SW 1271 (cell line): ENCODE measurements at regions not wholly inside any gene's neighbourhood (a gene's known extent, or its start where the extent isn't known, plus 50 kb on each side); places are given as distances from the start of the nearest gene placed in this dataset.

Experiments
- DNase-seq, 2 experiments: peaks; one replicate each; lab custom pipeline; 2025; lab: John Stamatoyannopoulos, UW

DNA sequence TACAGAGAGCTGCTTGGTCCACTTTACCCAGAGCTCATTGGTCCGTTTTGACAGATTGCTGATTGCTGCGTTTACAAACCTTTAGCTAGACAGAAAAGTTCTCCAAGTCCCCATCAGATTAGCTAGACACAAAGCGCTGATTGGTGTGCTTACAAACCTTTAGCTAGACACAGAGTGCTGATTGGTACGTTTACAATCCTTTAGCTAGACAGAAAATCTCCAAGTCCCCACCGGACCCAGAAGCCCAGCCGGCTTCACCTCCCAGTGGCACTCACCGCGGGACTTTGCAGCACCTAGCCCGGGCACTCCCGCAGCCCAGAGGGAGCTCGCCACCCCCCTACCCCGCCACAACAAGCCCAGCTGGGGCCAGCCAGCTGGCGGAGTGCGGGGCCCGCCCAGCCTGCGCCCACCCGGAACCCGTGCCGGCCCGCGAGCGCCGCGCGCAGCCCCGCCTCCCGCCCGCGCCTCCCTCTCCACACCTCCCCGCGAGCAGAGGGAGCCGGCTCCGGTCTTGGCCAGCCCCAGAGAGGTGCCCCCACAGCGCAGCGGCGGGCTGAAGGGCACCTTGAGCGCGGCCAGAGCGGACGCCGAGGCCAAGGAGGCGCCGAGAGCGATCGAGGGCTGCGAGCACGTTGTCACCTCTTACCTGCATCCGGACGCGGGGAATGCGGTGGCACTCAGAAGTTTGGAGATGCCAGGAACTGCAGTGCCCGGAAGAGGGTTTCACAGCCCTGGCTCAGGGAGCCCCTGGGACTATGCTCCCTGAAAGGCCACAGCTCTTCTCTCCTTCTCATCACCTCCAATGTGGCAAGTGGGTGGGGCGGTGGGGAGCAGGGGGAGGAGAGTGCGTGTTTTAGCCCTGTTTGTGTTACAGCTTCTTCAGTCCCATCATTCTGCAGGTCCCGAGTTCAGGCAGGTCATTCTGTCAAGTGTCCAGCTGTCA is 1504.5 kb downstream of the CDH11 start:
- no peak for DNase-seq

DNA sequence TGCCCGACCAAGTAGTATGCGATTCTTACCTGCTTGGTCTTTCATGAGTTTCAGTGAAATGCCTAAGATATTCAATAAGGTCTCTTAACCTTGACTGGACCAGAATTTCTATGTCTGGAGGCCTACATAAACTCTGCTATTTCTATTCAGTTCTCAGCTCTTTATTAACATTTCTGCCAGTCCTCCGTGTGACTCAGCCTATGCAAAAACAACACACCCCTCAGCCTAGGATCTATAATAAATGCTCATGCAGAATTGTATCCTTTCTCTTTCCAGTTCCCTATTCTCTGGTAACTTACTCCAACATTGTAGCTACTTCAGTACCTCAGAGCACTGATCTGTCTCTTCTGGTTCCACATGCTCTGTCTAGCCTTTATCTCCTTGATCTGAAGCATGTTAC is 1507.4 kb downstream of the CDH11 start:
- no peak for DNase-seq

DNA sequence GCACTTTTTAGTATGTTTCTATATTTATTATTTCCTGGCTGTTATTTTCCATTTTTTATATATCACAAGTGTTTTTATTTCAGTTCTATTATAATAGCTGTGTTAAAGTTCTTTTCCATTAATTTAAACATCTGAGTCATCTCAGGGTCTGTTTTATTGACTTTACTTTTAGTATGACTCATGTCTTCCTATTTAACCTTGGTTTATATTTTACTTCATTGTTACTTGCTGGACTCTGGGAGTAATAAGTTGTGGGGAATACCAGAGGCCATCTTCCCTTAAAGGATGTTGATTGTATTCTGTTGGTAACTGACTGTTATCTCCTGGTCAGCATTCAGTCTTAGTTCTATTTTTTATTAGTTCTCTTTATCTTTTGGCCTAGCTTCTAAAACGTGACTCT is 1508.2 kb downstream of the CDH11 start:
- no peak for DNase-seq

DNA sequence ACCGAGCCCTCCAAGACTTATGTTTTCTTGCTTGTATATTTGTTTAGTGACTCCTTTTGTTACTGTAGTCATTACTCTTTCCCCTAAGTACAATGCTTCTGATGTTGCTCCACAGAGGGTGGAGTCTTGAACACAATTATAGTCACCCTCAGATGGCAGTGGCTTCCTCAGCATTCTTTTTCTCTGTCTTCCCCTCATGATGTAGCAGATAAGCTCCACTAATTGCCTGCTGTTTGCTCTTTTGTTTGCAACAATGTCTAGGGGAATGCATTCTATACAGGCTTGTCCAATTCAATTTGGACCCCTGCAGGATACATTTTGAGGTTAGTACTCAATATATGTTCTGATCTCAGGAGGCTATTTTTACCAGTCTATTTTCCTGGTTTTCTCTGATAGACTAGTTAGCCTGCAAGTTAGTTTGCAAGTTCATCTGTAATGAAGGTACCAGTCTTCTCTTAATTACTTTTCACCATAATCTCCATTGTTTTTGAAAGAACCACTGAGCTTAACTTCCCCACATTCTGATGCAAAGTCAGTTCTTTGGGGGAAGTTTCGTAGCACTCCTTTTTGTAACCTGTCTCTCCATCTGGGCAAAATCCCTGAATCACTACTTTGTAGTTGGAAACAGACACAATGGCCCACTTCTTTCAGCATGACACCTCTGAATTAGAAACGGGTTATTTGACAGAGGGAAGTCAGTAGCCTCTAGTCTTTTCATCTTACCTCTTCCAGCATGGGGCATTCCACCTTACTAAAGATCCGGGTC is 1509.2 kb downstream of the CDH11 start:
- no peak for DNase-seq

DNA sequence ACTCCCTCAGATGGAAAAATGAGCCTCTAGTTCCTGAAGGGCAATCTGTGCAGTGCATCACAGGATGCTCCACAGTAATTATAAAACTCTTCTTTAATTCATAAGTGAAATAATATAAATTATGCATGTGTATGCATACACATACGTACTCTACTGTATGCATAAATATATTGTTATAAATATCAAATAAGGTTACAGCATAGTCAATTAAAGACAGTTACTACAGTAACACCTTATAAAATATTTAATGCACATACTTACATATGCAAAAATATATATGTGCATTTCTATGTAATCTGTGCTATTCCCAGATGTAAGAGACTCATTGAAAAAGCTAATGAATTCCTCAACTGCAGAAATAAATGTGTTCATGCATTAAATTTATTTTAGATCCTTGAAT is 1515.1 kb downstream of the CDH11 start:
- no peak for DNase-seq

DNA sequence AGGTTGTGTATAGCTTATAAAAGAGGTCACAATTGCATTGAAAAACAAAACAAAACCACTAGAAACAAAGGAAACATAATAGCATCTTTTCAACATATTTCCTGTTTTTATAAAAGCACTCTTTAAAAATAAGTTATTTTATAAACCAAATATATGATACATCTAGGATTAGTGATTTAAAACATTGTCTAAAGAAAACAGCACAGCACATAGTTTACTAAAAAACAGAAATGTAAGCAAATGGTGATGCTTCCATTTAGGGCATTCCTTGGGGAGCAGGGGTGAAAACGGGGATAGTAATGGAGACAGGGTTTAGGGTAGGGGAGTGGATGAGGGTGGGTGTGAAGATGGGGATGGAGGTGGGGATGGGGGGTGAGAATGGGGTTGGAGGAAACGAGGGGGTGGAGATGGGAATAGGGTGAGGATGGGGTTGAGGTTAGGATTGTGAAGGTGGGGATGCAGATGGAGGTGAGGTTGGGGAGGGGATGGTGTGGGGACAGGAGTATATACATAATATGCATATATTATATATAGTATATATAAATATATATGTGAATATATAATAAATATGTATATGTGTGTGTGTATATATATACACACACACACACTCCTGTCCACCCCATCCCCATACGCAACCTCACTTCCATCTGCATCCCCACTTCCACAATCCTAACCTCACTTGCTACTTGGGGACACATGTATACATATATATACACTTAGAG is 1519.5 kb downstream of the CDH11 start:
- no peak for DNase-seq

DNA sequence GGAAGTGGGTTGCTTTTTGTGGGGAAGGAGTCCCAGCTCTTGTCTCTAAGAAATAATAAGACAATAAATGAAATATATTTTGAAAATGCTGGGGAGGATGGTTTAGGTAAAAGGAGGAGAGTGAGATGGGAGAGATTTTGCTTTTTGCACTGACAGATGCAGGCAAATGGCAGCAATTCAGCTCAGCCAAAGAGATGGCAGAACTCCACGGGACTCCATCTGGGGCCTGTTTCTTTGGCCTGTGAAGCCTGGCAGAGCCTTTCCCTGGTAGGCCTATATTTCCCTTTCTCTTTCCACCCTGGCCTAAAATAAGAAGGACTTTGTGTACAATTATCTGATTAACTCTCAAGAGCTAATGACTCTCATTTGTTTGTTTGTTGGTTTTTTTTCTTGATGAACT is 1525.1 kb downstream of the CDH11 start:
- no peak for DNase-seq

DNA sequence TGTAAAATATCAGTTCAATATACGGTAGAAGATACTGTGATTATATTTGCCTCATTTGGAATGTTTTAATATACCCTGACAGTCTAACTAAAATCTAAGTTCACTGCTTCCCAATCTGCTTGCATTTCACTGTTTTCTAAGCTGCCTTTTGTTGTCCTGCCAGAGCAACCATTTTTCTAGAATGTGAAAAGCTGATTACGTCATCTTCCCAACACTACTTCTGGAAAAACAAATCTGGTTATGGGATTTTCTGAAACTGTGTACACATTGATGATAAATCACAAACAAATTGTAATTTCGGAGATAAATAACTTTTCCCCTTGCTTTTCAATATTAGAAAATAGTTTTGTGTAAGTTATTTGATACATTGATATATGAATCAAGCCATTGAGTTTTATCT is 1529.0 kb downstream of the CDH11 start:
- no peak for DNase-seq

DNA sequence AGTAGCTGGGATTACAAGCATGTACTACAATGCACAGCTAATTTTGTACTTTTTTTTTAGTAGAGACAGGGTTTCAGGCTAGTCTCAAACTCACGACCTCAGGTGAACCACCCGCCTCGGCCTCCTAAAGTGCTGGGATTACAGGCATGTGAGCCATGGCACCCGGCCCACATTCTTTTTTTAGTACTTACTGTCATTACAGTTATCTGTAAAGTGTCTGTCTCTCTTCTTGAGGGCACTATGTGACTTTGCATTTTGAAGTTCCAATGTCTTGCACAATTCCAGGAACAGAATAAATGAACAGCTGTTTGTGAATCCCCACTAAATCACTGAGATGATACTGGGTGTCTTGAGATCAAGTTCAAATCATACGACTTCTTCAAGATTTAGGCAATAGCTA is 1540.3 kb downstream of the CDH11 start:
- DNase-seq, result no peak

DNA sequence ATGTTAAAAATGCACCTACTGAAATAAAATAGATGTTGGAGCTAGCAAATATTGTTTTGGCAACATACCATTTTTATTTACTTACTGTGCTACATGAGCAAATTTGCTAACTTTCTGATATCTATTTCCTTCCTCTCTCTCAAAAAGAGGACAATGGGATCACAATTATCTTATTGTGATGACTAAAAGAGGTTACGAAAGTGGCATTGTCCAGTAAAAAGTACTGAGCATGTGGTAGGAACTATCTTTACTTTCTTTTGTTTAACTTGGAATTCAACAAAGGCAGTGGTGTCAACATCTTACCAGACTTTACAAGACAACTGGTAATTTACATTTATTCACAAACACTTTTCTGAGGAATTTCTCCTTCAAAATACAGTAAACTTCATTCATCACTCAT is 1542.6 kb upstream of the CDH8 start:
- DNase-seq, result no peak

DNA sequence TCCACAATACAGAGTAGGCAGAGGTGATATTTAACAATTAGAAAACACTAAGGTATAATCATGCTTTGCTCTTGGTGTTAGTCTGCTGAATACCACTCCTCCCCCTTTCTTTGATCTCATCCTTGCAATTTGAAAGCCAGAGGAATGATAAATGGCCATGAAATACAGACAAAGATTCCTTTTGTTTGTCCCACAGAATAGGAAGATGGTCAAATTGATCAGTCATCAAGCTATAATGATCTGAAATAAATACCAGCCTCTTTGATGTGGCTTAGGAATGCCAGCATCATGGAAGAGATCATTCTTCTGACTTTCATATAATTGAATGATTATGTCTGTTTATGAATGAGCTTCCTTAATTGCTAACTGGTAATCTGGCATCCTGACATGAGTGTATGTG is 1541.7 kb upstream of the CDH8 start:
- no peak for DNase-seq

DNA sequence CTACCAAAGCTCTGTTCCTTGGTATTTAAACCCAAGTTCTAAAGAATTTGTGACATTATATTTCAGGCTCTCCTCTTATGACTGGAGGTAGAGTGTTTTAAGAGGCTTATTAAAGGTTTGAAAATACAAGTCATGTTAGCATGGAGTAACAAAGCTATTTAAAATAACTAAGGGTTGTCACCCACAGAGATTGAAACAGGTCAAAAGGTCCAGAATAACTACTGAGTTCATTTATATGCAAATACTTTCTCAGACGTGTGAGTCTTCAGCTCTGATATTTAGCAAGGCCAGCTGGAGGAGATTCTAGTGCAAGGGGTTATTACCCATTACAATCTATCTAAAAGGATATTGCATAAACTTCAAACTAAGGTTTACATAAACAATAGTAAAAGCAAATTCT is 1538.8 kb upstream of the CDH8 start:
- DNase-seq, result no peak

DNA sequence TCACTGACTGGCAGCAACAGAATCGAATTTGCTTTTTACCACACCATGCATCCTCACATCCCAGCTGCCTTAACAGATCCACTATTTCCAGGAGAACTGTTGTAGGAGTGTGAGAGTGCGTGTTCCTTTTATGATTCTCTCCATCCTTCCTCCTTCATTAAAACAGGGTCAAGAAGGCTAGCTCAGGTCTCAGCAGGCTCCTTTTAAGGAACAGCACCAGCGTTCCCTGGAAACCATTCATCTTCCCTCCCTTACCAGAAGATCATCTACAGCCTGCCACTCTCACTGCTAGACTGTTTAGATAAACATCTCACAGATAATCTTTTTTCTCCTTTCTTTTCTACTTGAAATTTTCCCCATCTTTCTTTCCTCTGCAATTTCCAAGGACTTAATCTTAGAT is 1531.9 kb upstream of the CDH8 start:
- no peak for DNase-seq

DNA sequence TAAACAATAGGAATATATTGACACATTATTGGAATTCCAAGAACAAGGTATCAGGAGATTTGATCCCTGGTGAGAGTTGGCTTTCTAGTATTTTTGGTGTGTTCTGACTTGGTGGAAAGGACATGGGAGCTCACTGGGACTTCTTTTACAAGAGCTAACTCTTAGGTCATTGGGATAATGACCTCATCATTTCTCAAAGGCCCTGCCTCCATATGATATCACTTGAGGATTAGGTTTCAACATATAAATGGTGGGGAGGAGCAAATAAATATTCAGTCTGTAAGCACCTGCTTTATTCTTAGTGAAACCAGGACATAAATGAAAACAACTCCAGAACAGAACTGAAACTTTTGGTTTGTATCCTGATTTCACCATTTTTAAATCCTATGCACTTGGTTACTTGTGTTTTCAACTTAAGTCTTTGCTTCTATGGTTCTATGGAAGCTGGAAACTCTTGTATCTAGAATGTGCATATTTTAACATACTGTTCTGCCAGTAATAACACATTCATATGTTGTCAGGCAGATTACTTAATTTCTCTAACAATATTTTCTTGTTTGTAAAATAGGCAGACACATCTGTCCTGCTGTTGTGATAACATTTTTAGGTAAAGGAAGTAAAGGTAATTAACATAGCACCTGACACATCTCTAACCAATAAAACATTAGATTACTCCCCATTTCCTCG is 1527.7 kb upstream of the CDH8 start:
- no peak for DNase-seq

DNA sequence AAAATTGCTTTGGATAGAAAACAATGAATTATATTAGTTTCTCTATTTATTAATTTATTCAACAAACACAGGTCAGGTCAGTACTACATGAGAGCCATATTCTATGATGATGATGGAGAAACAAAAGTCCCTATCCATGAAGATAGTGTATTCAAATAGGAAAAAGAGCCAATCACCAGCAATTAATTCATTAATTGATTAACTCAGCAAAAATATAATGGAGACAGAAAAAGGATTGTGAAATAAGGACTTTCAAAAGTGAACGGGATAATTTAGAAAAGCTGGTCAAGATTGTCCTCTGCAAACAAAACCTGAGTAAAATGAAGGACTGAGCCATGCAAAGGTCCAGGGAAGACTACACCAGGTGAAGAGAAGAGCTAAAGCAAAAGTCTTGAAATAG is 1517.7 kb upstream of the CDH8 start:
- no peak for DNase-seq

DNA sequence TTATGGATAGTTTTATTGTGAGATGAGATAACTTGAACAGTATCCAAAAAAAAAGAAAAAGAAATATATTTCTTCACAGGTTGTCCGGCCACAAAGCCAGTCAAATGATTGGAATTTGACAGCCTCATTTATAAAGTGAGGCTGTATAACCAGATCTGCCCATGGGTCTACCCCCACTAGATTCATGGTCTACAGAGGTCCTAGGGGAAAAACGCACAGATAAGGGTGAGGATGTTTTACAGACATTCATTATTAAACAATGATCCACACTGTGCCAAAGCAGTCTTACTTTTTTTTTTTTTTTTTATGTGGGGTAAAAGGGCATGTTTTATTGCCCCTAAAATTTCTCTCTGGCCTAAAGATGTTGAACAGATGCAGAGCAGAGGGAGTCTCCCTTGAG is 1503.0 kb upstream of the CDH8 start:
- DNase-seq, result no peak

DNA sequence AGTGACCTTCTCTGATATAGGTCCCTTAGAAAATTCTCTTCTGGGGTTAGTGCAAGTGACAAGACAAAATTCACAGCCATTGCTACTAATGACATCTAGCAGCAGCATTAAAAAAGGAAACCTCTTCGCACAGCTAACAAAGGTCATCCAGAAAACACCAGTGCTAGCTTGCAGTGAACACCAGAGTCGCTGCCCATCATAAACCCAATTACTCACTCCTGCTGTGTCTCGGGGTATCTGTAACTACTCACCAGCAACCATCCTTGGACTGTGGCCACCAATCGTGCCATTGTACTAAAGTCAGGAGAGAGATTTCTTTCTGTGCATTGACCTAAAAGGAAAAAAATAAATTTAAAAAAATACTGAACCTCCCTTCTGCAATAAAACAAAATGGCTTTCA is 1494.7 kb upstream of the CDH8 start:
- no peak for DNase-seq

DNA sequence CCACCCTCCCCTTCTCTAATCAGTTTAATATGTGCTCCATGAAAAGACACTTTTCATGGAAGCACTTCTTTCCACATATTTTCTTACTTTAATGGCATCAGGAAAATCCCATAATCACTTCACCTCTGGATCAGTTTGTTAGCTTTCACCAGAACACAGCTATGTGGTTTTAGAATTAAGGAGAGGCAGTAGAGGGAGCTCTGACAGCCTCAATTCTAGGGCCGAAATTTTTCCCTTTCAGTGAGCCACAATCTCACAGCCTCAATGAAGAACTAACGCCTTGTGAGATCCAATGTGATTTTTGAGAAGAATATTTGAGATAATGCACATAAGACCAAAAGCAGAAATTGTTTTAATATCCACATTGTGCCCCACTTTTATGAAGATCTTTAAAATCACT is 1494.0 kb upstream of the CDH8 start:
- no peak for DNase-seq

DNA sequence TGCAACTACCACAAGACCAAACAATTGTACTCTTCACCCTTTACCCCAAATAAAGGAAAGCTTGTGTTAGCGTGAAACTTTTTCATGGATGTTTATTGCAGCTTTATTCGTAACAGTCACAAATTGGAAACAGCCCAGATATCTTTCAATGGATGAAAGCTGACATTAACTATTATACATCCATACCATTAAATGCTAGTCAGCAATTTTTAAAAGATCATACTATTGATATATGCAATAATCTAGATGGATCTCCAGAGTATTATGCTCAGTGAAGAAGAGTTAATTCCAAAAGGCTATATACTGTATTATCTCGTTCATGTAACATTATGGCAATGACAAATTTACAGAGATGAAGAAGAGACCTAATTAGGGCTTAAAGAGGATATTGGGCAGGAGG is 1491.2 kb upstream of the CDH8 start:
- no peak for DNase-seq

DNA sequence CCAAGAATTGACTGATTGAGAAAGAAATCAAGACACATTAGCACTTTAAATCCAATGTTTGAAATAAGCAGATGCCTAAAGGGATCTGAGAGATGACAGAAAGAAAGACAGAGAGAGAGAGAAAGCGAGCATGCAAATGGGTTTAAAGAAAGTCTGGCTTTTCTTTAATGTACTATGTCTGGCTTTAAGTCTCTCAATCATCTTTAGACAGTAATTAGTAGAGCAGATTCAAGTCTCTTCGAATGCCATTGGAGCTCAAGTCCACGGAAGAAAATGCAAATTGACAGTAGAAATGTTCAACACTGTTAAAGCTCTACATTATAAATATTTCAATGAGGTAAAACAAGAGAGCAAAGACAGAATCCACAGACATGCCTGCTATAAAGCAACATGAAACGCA is 1480.2 kb upstream of the CDH8 start:
- DNase-seq, result no peak

DNA sequence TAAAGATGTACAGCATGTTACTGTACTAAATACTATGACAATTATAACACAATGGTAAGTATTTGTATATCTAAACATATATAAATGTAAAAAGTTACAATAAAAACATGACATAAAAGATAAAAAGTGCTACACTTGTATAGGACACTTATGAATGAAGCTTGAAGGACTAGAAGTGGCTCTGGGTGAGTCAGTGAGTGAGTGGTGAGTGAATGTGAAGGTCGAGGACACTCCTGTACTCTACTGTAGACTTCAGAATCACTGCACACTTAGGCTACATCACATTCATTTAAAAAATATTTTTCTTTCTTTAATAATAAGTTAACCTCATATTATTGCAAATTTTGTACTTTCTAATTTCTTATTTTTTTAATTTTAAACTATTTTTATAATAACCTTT is 1476.7 kb upstream of the CDH8 start:
- DNase-seq, result no peak

DNA sequence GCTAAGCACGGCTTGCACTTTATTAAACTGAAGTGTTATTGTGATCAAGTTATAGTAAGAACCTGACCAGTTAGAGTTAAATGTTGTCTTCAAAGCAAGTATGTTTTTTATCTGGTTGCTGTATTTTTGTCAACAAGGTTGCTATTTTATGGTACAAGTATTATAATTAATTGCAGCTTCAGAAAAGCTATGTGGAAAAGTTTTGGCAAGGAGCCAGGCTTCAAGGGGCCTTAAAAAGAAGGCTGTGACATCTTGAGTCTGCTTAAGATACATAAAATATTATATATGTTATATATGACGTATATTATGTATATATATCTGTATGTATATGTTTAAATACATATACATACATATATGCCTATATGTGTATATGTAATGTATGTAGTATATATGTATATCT is 1461.2 kb upstream of the CDH8 start:
- DNase-seq, result no peak
